ENCODE measurements at regions not wholly inside any gene's neighbourhood (a gene's known extent, or its start where the extent isn't known, plus 50 kb on each side); places are given as distances from the start of the nearest gene placed in this dataset.
"Not testable (repeated sequence)": the region's sequence is repeated elsewhere in the genome, so short reads cannot be mapped to it uniquely, and the experiment has no call there.

GRCh38 chr5:98319299-98320011 is 454.0 kb upstream of the RGMB start:
- no peak for TF ChIP-seq CTCF (IDR thresholded peaks at IDR 0.05; ENCODE audit: borderline replicate concordance)
- H3K27ac ChIP-seq (replicated peaks), result no peak overlapping the region
- no peaks in the 10 kb centered on the region for H3K4me1 ChIP-seq
- no peaks in the 10 kb centered on the region for H3K9me3 ChIP-seq (replicated peaks)
- intact Hi-C loops (cut with micrococcal nuclease), result no loop called here
- no peak for DNase-seq
- H3K27me3 ChIP-seq (ENCODE audit: low read depth), result no peaks in the 10 kb centered on the region
- H3K4me3 ChIP-seq, result no peak overlapping the region
- H3K36me3 ChIP-seq, result no peaks in the 10 kb centered on the region

- intact Hi-C loops (cut with micrococcal nuclease), result no loop called here
These were observed 453.1 kb upstream of the RGMB start for GRCh38 chr5:98320343-98320742.

DNA sequence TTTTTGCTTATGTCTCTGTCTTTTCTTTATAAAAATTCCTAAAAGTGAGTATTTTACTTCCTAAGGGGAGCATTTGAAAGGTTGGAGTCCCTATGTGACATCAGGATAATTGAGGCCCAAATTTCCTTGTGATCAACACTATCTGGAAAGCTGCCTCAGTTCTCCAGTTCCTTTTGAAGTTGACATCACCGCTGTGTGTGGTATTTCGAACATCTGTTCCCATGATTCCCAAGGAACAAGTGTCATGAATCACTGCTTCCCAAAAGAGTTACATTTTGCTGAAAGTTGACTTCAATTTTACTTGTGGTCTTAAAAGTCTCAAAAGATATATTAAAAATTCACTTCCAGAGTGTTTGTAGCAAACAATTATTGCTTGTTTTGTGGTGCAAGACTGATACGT is 452.1 kb upstream of the RGMB start:
- H3K27ac ChIP-seq (replicated peaks), result no peak overlapping the region
- DNase-seq, result no peak
- no peaks in the 10 kb centered on the region for H3K9me3 ChIP-seq (replicated peaks)
- TF ChIP-seq CTCF (IDR thresholded peaks at IDR 0.05; ENCODE audit: borderline replicate concordance), result no peak
- H3K4me1 ChIP-seq, result no peaks in the 10 kb centered on the region
- H3K4me3 ChIP-seq, result no peak overlapping the region
- intact Hi-C loops (cut with micrococcal nuclease), result no loop called here
- H3K27me3 ChIP-seq (ENCODE audit: low read depth), result no peaks in the 10 kb centered on the region
- H3K36me3 ChIP-seq, result no peaks in the 10 kb centered on the region

More at GRCh38 chr5:98320343-98320742, 453.1 kb upstream of the RGMB start:
- TF ChIP-seq CTCF (IDR thresholded peaks at IDR 0.05; ENCODE audit: borderline replicate concordance), result no peak
- H3K36me3 ChIP-seq, result no peaks in the 10 kb centered on the region
- DNase-seq, result no peak
- no peaks in the 10 kb centered on the region for H3K27me3 ChIP-seq (ENCODE audit: low read depth)
- no peaks in the 10 kb centered on the region for H3K4me1 ChIP-seq
- no peak overlapping the region for H3K4me3 ChIP-seq
- no peaks in the 10 kb centered on the region for H3K9me3 ChIP-seq (replicated peaks)
- H3K27ac ChIP-seq (replicated peaks), result no peak overlapping the region

- DNase-seq; H3K27me3 ChIP-seq (ENCODE audit: low read depth); H3K9me3 ChIP-seq (replicated peaks); H3K36me3 ChIP-seq; intact Hi-C loops (cut with micrococcal nuclease); H3K4me3 ChIP-seq; H3K27ac ChIP-seq (replicated peaks); H3K4me1 ChIP-seq: not testable (repeated sequence)
These were observed 448.3 kb upstream of the RGMB start for GRCh38 chr5:98325187-98325586.

GRCh38 chr5:98328015-98328414 is 445.4 kb upstream of the RGMB start:
- no peak for TF ChIP-seq CTCF (IDR thresholded peaks at IDR 0.05; ENCODE audit: borderline replicate concordance)
- H3K27me3 ChIP-seq (ENCODE audit: low read depth), result no peaks in the 10 kb centered on the region
- no peaks in the 10 kb centered on the region for H3K4me1 ChIP-seq
- no peaks in the 10 kb centered on the region for H3K36me3 ChIP-seq
- no peak overlapping the region for H3K4me3 ChIP-seq
- H3K9me3 ChIP-seq (replicated peaks), result peaks cover 7% of the 10 kb centered on the region
- no peak overlapping the region for H3K27ac ChIP-seq (replicated peaks)
- no peak for DNase-seq
- intact Hi-C loops (cut with micrococcal nuclease), result no loop called here

- H3K36me3 ChIP-seq, result no peaks in the 10 kb centered on the region
- intact Hi-C loops (cut with micrococcal nuclease), result no loop called here
- no peak for DNase-seq
These were observed 442.6 kb upstream of the RGMB start for GRCh38 chr5:98330871-98331270.

More at GRCh38 chr5:98330871-98331270, 442.6 kb upstream of the RGMB start:
- H3K27me3 ChIP-seq (ENCODE audit: low read depth), result no peaks in the 10 kb centered on the region
- H3K9me3 ChIP-seq (replicated peaks), result peaks cover 14% of the 10 kb centered on the region
- H3K4me1 ChIP-seq, result no peaks in the 10 kb centered on the region
- no peak for TF ChIP-seq CTCF (IDR thresholded peaks at IDR 0.05; ENCODE audit: borderline replicate concordance)
- no peak overlapping the region for H3K4me3 ChIP-seq
- no peak overlapping the region for H3K27ac ChIP-seq (replicated peaks)
